ENCODE measurements at regions not wholly inside any gene's neighbourhood (a gene's known extent, or its start where the extent isn't known, plus 50 kb on each side); places are given as distances from the start of the nearest gene placed in this dataset.

DNA sequence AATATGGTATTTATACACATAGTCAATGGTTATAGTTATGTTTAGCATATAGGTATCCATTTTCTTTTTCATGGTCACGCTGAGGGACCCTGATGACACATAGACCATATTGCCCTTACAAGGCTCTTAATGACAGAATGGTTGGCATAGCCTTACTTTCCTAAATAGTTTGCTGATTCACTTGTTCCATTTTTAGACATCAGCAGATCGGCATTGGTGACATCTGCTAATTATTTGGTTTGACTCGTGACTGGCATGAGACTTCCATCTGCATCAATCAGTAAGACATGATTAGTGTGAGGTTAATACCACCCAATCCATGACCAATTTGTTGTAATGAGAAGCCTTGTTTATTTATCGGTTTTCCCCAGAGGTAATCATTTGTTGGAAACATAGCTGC is 309.7 kb downstream of the ALDH8A1 start:
- H3K4me3 Mint-ChIP-seq, result no peak overlapping the region
- peaks cover 37% of the 10 kb centered on the region for H3K4me1 Mint-ChIP-seq (ENCODE audit: low read depth)
- H3K36me3 Mint-ChIP-seq (ENCODE audit: low read depth), result no peaks in the 10 kb centered on the region
- TF ChIP-seq, protein P1, sequence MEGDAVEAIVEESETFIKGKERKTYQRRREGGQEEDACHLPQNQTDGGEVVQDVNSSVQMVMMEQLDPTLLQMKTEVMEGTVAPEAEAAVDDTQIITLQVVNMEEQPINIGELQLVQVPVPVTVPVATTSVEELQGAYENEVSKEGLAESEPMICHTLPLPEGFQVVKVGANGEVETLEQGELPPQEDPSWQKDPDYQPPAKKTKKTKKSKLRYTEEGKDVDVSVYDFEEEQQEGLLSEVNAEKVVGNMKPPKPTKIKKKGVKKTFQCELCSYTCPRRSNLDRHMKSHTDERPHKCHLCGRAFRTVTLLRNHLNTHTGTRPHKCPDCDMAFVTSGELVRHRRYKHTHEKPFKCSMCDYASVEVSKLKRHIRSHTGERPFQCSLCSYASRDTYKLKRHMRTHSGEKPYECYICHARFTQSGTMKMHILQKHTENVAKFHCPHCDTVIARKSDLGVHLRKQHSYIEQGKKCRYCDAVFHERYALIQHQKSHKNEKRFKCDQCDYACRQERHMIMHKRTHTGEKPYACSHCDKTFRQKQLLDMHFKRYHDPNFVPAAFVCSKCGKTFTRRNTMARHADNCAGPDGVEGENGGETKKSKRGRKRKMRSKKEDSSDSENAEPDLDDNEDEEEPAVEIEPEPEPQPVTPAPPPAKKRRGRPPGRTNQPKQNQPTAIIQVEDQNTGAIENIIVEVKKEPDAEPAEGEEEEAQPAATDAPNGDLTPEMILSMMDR (IDR thresholded peaks at IDR 0.05), result no peak
- no peak for DNase-seq
- no peaks in the 10 kb centered on the region for H3K9me3 Mint-ChIP-seq
- no peaks in the 10 kb centered on the region for H3K27me3 Mint-ChIP-seq (ENCODE audit: insufficient read depth)
- no peak overlapping the region for H3K27ac Mint-ChIP-seq

DNA sequence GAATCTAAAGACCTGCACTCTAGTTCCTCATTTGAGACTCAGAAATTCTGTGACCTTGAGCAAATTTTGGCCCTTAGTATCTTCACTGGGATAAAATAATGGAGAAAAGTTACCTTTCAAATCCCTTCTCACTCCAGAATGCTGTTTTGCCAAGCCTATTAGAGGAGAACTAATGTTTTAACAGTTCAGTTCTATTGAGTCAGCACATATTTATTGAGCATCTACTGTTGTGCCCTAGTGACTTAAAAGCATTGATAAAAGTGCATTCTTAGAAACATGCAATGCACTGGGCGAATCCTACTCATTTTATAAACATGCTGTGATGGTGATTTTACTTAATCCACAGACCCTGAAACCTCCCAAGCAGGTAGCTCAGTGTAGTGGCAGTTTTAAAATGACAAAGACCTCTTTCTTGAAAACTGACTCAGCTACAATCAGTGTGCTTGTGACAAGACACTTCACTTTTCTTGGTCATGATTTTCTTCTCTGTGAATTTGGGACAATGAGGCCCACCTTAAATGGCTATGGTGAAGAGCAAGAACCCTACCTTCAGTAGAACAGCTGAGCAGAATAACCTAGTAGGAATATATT is 312.0 kb downstream of the ALDH8A1 start:
- Mint-ChIP-seq H3K4me3 (no peak overlapping the region), H3K36me3 (ENCODE audit: low read depth) (no peaks in the 10 kb centered on the region), H3K4me1 (ENCODE audit: low read depth) (peaks cover 27% of the 10 kb centered on the region), H3K27ac (no peak overlapping the region), H3K9me3 (no peaks in the 10 kb centered on the region), H3K27me3 (ENCODE audit: insufficient read depth) (no peaks in the 10 kb centered on the region)
- TF ChIP-seq, protein P1 (IDR thresholded peaks at IDR 0.05), result no peak
- DNase-seq, result no peak

DNA sequence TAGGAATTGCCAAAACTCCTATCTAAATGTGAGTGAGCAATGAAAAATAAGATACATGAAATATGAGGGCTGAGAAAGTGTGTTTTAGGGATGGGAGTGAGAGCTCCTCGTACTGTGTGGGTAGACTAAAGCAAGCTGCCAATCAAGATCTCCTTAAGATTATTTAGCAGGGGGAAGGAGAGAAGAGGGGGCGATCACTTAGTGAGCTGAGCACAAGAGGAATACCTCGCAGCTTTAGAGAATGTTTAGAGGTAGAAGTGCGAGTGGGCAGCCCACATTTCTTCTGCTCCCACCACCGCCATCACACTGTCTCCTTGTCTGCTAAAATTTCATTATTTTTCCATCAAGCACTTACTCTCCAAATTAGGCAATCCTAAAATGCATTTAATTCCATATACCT is 312.6 kb downstream of the ALDH8A1 start:
- TF ChIP-seq, protein P1 (IDR thresholded peaks at IDR 0.05), result no peak
- Mint-ChIP-seq H3K9me3 (no peaks in the 10 kb centered on the region), H3K4me1 (ENCODE audit: low read depth) (peaks cover 22% of the 10 kb centered on the region), H3K4me3 (no peak overlapping the region), H3K36me3 (ENCODE audit: low read depth) (no peaks in the 10 kb centered on the region), H3K27me3 (ENCODE audit: insufficient read depth) (no peaks in the 10 kb centered on the region), H3K27ac (no peak overlapping the region)
- DNase-seq, result no peak

DNA sequence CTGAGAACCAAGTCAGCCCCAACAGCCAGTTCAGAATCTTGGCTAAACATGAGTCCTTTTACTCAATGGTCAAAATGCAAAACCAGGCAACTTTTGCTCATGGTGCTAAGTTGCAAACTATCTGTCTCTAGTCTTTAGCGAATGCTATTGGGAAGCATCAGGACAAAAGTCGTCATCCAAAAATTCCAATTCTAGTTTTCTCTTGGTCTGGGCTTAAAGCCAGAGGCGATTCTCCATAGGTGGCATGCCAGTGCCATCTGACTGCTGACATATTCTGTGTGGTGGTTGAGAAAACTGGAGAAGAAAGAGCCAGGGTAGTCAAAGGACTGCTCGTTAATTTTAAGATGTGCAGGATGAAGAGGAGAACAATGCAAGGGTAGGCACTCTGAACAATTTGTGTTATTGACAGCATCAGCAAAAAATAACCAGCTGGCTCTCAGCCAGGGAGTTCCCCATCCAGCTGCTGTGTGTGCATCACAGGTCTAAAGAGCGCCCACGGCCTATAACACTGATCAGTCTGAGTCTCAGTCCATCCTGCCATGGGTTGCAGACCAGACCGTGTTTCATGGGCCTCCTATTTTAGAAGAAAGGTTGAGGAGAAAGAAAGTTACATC is 313.6 kb downstream of the ALDH8A1 start:
- Mint-ChIP-seq H3K27me3 (ENCODE audit: insufficient read depth) (no peaks in the 10 kb centered on the region), H3K4me1 (ENCODE audit: low read depth) (peaks cover 12% of the 10 kb centered on the region), H3K4me3 (no peak overlapping the region), H3K27ac (no peak overlapping the region), H3K36me3 (ENCODE audit: low read depth) (no peaks in the 10 kb centered on the region), H3K9me3 (no peaks in the 10 kb centered on the region)
- no peak for DNase-seq
- TF ChIP-seq, protein P1 (IDR thresholded peaks at IDR 0.05), result no peak

DNA sequence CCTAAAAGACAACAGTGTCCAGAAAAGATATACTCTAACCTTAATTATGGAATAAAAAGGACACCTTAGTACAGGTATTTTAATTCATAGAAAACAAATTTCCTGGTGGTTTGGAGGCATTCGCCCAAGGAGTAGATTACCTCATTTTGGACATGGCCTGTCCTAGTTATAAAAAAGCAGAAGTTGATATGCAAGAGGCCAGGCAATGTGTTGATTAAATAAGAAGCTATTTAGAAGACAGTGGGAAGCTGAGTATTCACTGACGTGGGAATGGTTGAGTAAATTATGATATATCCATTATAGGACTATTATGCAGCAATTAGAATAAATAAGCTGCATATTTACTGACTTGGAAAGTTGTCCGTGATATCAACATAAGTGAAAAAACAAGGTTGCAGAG is 314.9 kb downstream of the ALDH8A1 start:
- no peaks in the 10 kb centered on the region for H3K9me3 Mint-ChIP-seq
- H3K27ac Mint-ChIP-seq, result no peak overlapping the region
- H3K4me3 Mint-ChIP-seq, result no peak overlapping the region
- H3K36me3 Mint-ChIP-seq (ENCODE audit: low read depth), result no peaks in the 10 kb centered on the region
- peaks cover 7% of the 10 kb centered on the region for H3K4me1 Mint-ChIP-seq (ENCODE audit: low read depth)
- no peaks in the 10 kb centered on the region; the same call in 1 of the 2 replicates for H3K27me3 Mint-ChIP-seq (ENCODE audit: insufficient read depth)
- no peak for DNase-seq
- TF ChIP-seq, protein P1 (IDR thresholded peaks at IDR 0.05), result no peak

All from HFFc6 (cell line).